ENCODE measurements at regions not wholly inside any gene's neighbourhood (a gene's known extent, or its start where the extent isn't known, plus 50 kb on each side); places are given as distances from the start of the nearest gene placed in this dataset.

DNA sequence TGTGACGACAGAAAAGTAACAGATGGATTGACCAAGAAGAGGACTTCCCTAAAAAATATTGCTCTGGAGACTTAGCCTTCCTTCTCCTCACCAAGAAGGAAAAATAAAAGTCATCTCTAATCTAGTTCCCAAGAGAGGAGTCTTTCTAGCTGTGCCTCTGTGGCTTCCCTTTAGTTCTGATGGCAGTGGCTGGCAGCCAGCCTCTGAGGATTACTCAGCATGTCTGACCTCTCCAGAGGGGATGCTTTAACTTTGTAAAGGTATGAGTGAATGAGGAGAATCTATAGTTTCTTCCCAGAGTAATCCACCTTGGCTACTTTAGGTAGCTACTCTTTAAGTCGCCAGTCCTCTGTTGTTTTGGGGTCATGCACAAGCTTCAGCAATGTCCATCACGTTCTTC is 163.9 kb upstream of the KIT start:
- no peak for TF ChIP-seq POLR2A (IDR thresholded peaks at IDR 0.05)
- TF ChIP-seq, protein P1, sequence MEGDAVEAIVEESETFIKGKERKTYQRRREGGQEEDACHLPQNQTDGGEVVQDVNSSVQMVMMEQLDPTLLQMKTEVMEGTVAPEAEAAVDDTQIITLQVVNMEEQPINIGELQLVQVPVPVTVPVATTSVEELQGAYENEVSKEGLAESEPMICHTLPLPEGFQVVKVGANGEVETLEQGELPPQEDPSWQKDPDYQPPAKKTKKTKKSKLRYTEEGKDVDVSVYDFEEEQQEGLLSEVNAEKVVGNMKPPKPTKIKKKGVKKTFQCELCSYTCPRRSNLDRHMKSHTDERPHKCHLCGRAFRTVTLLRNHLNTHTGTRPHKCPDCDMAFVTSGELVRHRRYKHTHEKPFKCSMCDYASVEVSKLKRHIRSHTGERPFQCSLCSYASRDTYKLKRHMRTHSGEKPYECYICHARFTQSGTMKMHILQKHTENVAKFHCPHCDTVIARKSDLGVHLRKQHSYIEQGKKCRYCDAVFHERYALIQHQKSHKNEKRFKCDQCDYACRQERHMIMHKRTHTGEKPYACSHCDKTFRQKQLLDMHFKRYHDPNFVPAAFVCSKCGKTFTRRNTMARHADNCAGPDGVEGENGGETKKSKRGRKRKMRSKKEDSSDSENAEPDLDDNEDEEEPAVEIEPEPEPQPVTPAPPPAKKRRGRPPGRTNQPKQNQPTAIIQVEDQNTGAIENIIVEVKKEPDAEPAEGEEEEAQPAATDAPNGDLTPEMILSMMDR (IDR thresholded peaks at IDR 0.05), result no peak
- no peak for TF ChIP-seq POLR2AphosphoS5 (IDR thresholded peaks at IDR 0.05)
- no peak for TF ChIP-seq EP300 (IDR thresholded peaks at IDR 0.05; ENCODE audit: low read depth)

All from transverse colon (tissue), 4 donors.